ENCODE measurements at regions not wholly inside any gene's neighbourhood (a gene's known extent, or its start where the extent isn't known, plus 50 kb on each side); places are given as distances from the start of the nearest gene placed in this dataset.
"Not testable (repeated sequence)": the region's sequence is repeated elsewhere in the genome, so short reads cannot be mapped to it uniquely, and the experiment has no call there.

DNA sequence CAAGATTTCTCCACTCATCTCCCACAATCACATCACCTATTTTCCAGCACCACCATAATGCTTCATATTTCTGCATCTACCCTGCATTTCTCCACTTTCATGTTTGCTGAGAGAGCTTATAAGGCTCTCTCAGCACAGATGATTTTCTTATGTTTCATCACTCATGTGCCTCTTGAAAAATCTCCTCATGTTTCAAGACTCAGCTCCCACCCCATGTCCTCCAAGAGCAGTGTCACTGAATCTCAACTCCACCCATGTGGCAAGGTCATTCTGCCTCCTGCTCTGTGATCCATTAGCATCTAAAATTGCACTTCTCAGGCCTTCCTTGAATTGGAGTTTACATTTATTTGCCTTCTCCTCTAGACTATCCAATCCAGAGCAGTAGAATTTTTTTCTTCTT lies 178.7 kb upstream of the IRAK1BP1 start:
- DNase-seq, result no peak

DNA sequence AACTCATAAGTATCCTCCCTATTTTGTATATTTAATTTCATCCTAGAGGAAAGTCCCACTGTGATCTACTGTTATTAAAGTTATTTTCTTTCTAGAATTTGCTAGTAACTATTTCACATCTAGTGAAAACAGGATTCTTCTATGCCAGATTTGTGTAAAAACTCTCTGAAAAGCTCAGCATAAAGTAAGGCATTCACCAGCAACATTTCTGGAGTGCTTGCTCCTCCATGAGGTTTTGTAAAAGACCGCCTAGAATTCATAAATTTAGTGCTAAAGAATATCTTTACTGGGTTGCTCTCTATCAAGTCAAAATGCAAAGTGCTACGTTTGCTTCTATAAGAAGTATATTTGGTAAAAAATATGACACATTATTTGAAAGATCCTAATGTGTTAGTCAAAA lies 173.5 kb upstream of the IRAK1BP1 start:
- DNase-seq, result no peak

DNA sequence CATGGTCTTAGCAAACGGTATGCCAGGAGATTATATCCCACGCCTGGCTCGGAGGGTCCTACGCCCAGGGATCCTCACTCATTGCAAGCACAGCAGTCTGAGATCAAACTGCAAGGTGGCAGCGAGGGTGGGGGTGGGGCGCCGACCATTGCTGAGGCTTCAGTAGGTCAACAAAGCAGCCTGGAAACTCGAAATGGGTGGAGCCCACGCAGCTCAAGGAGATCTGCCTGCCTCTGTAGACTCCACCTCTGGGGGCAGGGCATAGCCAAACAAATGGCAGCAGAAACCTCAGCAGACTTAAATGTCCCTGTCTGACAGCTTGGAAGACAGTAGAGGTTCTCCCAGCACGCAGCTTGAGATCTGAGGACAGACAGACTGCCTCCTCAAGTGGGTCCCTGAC lies 172.7 kb upstream of the IRAK1BP1 start:
- not testable (repeated sequence) for DNase-seq

- no peak for DNase-seq
Observed at GRCh38 chr6:78700991-78701390, 166.4 kb upstream of the IRAK1BP1 start.

DNA sequence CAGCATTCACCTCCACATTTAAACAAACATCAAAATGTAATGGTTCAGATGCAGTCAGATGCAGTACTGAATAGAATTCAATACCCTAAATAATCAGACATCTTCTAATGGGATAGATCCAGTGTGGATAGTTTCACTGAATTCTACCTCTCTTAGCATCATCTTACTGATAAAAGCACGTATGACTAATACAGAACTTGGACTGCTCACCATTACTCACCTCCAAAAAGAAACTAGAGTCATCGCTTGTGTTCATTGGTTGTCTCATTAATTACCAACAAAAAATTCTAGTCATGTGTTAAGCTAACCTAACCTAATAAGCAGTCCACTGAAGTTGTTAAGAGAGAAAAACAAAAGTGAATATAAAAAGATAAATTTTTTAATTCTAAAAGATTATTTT lies 165.9 kb upstream of the IRAK1BP1 start:
- DNase-seq, result peak; percentile 76

GRCh38 chr6:78709021-78709420 lies 158.3 kb upstream of the IRAK1BP1 start:
- no peak for DNase-seq

DNA sequence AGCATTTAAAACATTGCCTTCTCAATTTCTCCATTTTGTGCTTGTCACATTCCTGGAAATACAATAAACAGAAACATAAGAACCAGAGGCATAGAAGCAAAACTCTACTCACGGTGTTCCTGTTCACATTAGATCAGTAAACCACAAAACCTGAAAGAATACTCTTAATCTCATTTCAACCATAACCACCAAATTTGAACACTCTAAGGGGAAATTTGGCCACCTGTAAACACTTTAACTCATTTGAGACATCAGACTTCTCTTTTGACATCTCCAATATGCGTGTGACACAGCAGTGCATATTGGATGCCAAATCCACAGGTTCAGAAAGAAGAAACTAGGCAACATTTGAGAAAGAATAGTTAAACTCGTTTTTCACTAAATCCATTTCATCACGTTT lies 153.8 kb upstream of the IRAK1BP1 start:
- DNase-seq, result no peak

- no peak for DNase-seq
Observed at GRCh38 chr6:78744144-78744543, 123.2 kb upstream of the IRAK1BP1 start.

GRCh38 chr6:78746457-78746856 lies 120.9 kb upstream of the IRAK1BP1 start:
- peak; percentile 82 for DNase-seq

DNA sequence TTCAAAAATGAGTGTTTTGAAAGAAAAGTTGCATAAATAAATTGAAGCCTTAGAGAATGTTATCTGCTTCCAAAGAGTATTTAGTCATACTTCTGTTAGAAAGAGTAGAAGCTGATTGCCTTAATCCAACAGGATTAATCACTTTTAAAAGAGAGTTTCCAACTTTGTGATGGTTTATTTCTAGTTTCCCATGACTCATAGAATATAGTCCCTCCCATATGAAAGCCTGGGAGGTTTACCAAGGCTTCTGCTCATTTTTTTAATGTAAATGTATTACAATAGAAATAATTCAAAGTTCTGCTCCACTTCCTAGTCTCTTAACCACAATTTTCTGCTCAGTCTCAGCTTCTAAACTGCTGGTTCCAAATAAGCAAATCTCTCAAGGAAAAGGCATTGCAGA lies 118.0 kb upstream of the IRAK1BP1 start:
- peak; percentile 55 for DNase-seq

DNA sequence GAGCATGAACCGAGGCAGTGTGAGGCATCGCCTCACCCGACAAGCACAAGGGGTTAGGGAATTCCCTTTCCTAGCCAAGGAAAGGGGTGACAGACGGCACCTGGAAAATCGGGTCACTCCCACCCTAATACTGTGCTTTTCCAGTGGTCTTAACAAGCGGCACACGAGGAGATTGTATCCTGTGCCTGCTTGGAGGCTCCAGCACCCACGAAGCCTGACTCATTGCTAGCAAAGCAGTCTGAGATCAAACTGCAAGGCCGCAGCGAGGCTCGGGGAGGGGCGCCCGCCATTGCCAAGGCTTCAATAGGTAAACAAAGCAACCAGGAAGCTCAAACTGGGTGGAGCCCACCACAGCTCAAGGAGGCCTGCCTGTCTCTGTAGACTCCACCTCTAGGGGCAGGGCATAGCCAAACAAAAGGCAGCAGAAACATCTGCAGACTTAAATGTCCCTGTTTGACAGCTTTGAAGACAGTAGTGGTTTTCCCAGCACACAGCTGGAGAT lies 109.0 kb upstream of the IRAK1BP1 start:
- not testable (repeated sequence) for DNase-seq

- no peak for DNase-seq
Observed at GRCh38 chr6:78768271-78768670, 99.1 kb upstream of the IRAK1BP1 start.

DNA sequence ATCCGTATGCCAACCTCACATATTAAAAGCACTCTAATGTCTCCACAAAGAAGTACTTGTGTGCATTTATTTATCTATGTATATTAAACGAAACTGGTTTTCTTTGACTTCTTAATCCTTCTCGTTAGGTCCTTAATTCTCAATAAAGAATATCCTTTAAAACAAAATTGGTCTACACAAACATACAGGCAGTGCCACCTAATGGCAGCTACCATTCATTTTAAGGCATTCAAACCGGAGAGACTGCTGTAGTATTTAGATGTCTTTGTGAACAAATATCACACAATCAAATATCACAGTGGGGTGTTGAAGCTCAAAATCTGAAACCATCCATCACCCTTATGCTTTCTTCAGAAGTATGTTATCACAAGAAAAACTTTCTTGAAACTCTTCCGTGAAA lies 96.6 kb upstream of the IRAK1BP1 start:
- DNase-seq, result no peak

GRCh38 chr6:78771586-78771985 lies 95.8 kb upstream of the IRAK1BP1 start:
- DNase-seq, result no peak

DNA sequence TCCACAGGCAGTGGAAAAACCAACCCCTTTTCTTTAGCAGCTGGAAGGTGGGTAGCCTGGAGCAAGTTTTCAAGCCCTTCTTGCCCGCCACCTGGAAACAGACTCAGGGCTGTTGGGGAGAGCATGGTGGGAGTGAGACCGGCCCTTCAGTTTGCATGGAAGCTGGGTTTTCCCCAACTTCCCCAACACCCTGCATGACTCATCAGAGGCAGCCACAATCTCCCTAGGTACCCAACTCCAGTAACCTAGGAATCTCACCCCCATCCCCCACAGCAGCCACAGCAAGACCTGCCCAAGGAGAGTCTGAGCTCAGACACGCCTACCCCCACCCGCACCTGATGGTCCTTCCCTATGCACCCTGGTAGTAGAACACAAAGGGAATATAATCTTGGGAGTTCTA lies 86.3 kb upstream of the IRAK1BP1 start:
- no peak for DNase-seq

GRCh38 chr6:78783366-78783765 lies 84.0 kb upstream of the IRAK1BP1 start:
- not testable (repeated sequence) for DNase-seq

GRCh38 chr6:78797270-78797669 lies 70.1 kb upstream of the IRAK1BP1 start:
- no peak for DNase-seq

DNA sequence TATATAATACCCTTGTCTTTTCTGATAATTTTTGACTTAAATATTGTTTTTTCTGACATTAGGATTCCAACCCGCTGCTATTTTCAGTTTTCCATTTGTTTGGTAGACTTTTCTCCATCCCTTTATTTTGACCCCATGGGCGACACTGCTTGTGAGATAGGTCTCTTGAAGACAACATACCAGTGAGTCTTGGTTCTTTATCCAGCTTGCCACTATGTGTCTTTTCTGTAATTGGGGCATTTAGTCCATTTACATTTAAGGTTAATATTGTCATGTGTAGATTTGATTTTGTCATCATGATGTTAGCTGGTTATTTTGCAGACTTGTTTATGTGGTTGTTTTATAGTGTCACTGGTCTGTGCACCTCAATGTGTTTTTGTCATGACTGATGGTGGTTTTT lies 67.7 kb upstream of the IRAK1BP1 start:
- no peak for DNase-seq

- DNase-seq, result not testable (repeated sequence)
Observed at GRCh38 chr6:78806792-78807191, 60.6 kb upstream of the IRAK1BP1 start.

- DNase-seq, result not testable (repeated sequence)
Observed at GRCh38 chr6:78807655-78808355, 59.5 kb upstream of the IRAK1BP1 start.

- DNase-seq, result no peak
Observed at GRCh38 chr6:78808356-78808891, 58.9 kb upstream of the IRAK1BP1 start.

- no peak for DNase-seq
Observed at GRCh38 chr6:78808933-78809332, 58.4 kb upstream of the IRAK1BP1 start.

- DNase-seq, result peak; percentile 56
Observed at GRCh38 chr6:78810146-78810545, 57.2 kb upstream of the IRAK1BP1 start.

DNA sequence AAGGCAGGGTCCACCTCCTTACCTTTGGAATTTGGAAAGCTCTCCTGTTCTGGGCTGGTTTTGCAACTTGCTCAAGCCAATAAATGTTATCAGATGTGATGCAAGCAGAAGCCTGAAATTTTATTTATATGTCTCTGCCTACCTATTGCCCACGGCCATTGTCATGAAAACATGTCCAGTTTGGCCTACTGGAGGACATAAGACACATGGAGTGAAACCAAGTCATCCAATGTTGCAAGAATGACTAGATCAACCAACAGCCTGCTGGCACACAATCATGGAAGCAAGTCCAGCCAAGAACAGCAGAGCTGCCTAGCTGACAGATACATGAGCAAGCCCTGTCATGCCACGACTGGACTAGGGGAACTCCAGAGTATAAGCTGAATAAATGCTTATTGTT lies 56.7 kb upstream of the IRAK1BP1 start:
- peak; percentile 9 for DNase-seq

Data from HCEC 1CT (cell line).